Ishikawa (cell line): ENCODE measurements at regions not wholly inside any gene's neighbourhood (a gene's known extent, or its start where the extent isn't known, plus 50 kb on each side); places are given as distances from the start of the nearest gene placed in this dataset.

Experiments
- CEBPB ChIP-seq: IDR thresholded peaks from 2 replicates; pipeline ENCODE4 v1.6.1; 2012
- CREB1 ChIP-seq: IDR thresholded peaks from 2 replicates; pipeline ENCODE4 v1.6.1; 2012; ENCODE audit warnings: low read depth
- EGR1 ChIP-seq: IDR thresholded peaks from 2 replicates; pipeline ENCODE4 v1.6.1; 2012
- EP300 ChIP-seq: IDR thresholded peaks from 2 replicates; pipeline ENCODE4 v1.6.1; 2012; ENCODE audit warnings: borderline replicate concordance
- NFIC ChIP-seq: IDR thresholded peaks from 2 replicates; pipeline ENCODE4 v1.6.1; 2012
- RAD21 ChIP-seq: IDR thresholded peaks from 2 replicates; pipeline ENCODE4 v1.6.1; 2012; ENCODE audit warnings: low read depth
- TAF1 ChIP-seq: IDR thresholded peaks from 2 replicates; pipeline ENCODE4 v1.6.1; 2012; ENCODE audit warnings: low read depth, mild to moderate bottlenecking
- TCF12 ChIP-seq: IDR thresholded peaks from 2 replicates; pipeline ENCODE4 v1.6.1; 2012; ENCODE audit warnings: low read depth
- YY1 ChIP-seq: IDR thresholded peaks from 2 replicates; pipeline ENCODE4 v1.6.1; 2012; ENCODE audit warnings: low read depth
- TF ChIP-seq, protein P1 (sequence below): IDR thresholded peaks from 2 replicates; pipeline ENCODE4 v1.6.1; 2012; ENCODE audit warnings: low read depth, mild to moderate bottlenecking
- TF ChIP-seq, protein P2 (sequence below): IDR thresholded peaks from 2 replicates; pipeline ENCODE4 v1.6.1; 2012

DNA sequence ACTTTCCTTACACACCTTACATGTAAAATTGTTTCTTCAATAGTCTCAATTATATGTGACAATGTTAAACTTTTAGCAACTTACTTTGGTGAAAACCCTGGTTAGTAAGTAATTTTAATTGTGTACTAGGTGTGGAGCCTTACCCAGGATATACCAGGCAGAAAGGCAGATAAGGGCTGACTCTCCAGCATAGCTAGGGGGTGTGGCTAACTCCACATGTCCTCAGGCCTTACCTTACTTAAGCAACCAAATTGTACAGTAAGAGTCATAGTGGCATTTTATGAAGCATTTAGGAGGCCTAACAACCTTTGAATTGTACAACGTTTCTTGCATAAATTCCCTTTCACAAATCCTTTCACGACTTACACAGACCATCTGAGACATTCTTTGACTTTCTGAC lies 118.2 kb upstream of the OR9Q1 start:
- TF ChIP-seq TAF1, result no peak
- no peak for TF ChIP-seq EP300
- TF ChIP-seq TCF12, result no peak
- TF ChIP-seq, protein P1, sequence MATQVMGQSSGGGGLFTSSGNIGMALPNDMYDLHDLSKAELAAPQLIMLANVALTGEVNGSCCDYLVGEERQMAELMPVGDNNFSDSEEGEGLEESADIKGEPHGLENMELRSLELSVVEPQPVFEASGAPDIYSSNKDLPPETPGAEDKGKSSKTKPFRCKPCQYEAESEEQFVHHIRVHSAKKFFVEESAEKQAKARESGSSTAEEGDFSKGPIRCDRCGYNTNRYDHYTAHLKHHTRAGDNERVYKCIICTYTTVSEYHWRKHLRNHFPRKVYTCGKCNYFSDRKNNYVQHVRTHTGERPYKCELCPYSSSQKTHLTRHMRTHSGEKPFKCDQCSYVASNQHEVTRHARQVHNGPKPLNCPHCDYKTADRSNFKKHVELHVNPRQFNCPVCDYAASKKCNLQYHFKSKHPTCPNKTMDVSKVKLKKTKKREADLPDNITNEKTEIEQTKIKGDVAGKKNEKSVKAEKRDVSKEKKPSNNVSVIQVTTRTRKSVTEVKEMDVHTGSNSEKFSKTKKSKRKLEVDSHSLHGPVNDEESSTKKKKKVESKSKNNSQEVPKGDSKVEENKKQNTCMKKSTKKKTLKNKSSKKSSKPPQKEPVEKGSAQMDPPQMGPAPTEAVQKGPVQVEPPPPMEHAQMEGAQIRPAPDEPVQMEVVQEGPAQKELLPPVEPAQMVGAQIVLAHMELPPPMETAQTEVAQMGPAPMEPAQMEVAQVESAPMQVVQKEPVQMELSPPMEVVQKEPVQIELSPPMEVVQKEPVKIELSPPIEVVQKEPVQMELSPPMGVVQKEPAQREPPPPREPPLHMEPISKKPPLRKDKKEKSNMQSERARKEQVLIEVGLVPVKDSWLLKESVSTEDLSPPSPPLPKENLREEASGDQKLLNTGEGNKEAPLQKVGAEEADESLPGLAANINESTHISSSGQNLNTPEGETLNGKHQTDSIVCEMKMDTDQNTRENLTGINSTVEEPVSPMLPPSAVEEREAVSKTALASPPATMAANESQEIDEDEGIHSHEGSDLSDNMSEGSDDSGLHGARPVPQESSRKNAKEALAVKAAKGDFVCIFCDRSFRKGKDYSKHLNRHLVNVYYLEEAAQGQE, result no peak
- TF ChIP-seq, protein P2, sequence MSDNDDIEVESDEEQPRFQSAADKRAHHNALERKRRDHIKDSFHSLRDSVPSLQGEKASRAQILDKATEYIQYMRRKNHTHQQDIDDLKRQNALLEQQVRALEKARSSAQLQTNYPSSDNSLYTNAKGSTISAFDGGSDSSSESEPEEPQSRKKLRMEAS, result no peak
- no peak for TF ChIP-seq CEBPB
- no peak for TF ChIP-seq YY1
- TF ChIP-seq RAD21, result no peak
- no peak for TF ChIP-seq EGR1
- no peak for TF ChIP-seq CREB1
- no peak for TF ChIP-seq NFIC
